ENCODE measurements at regions not wholly inside any gene's neighbourhood (a gene's known extent, or its start where the extent isn't known, plus 50 kb on each side); places are given as distances from the start of the nearest gene placed in this dataset.

GRCh38 chr6:112415366-112415765, 68.2 kb downstream of the RFPL4B start:
- TF ChIP-seq, protein P1, sequence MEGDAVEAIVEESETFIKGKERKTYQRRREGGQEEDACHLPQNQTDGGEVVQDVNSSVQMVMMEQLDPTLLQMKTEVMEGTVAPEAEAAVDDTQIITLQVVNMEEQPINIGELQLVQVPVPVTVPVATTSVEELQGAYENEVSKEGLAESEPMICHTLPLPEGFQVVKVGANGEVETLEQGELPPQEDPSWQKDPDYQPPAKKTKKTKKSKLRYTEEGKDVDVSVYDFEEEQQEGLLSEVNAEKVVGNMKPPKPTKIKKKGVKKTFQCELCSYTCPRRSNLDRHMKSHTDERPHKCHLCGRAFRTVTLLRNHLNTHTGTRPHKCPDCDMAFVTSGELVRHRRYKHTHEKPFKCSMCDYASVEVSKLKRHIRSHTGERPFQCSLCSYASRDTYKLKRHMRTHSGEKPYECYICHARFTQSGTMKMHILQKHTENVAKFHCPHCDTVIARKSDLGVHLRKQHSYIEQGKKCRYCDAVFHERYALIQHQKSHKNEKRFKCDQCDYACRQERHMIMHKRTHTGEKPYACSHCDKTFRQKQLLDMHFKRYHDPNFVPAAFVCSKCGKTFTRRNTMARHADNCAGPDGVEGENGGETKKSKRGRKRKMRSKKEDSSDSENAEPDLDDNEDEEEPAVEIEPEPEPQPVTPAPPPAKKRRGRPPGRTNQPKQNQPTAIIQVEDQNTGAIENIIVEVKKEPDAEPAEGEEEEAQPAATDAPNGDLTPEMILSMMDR (IDR thresholded peaks at IDR 0.05), result no peak
- TF ChIP-seq POLR2A (IDR thresholded peaks at IDR 0.05), result no peak
